GM12892 (cell line): ENCODE measurements at regions not wholly inside any gene's neighbourhood (a gene's known extent, or its start where the extent isn't known, plus 50 kb on each side); places are given as distances from the start of the nearest gene placed in this dataset.

Experiments
- DNase-seq: peaks from one replicate; pipeline ENCODE4 v3.0.0; 2011; ENCODE audit not compliant: insufficient read length
- FAIRE-seq: peaks from 2 replicates; lab custom pipeline; 2011; peaks lifted over from hg19 to GRCh38; lab: Jason Lieb, UNC
- POLR2A ChIP-seq: IDR thresholded peaks from 2 replicates; pipeline ENCODE4 v1.6.1; 2011; ENCODE audit warnings: low read depth, low read length, control low read depth
- POLR2AphosphoS5 ChIP-seq: IDR thresholded peaks from 2 replicates; pipeline ENCODE4 v1.6.1; 2011; ENCODE audit warnings: low read depth, low read length, control low read depth
- TAF1 ChIP-seq: IDR thresholded peaks from 2 replicates; pipeline ENCODE4 v1.6.1; 2011; ENCODE audit warnings: low read depth, mild to moderate bottlenecking, control low read depth, low read length, borderline replicate concordance

DNA sequence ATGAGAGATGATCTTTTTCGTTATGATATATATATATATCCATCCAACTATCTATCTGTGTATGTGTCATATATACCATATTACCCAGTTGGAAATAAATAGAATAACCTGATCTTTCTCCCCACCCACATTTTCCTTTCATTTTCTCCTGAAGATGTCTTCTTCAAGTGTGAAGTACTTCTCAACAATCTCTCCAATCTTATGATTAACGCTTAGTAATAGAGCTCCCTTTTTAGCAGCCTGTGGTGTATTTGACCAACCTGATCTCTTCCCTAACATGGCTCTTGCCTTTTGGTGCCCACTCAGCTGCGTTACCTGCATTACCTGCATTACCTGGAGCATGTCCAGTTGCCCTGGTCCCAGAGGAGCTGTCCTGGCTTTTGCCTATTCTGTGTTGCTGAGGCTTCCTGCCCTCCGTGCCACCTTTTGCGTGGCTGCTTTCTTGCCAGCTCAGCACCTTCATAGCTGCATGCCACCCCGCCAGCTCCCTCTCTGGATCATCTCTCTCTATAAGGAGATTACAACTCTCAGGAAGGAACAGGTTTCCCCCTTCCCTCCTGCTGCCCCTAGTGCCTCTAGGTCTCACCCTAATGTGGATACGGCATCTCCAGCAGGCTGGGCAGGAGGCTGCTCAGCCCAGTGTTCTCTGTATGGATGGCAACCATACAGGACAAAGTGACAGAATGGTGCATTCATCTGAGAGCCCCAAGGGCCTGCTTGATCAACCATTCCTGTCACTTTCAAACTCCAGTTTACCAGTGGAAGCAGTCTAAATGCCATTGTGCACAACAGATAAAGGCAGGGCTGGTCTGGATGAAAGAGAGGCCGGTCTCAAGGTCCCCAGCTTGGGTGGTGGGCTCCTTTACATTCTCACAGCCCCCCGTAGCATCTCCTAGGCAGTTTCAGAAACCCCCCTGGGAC, 126.7 kb downstream of the GADD45G start:
- FAIRE-seq = no peak
- no peak for DNase-seq

GRCh38 chr9:89732295-89732938, 127.6 kb downstream of the GADD45G start:
- TF ChIP-seq POLR2A (no peak), POLR2AphosphoS5 (no peak), TAF1 (no peak)
- no peak for DNase-seq
- FAIRE-seq = no peak

More for the DNA sequence above, 126.7 kb downstream of the GADD45G start:
- no peak for TF ChIP-seq POLR2A
- TF ChIP-seq TAF1 = no peak
- TF ChIP-seq POLR2AphosphoS5 = no peak

- DNase-seq (no peak), FAIRE-seq (no peak)
- TF ChIP-seq POLR2A = no peak
- TF ChIP-seq TAF1 = no peak
- TF ChIP-seq POLR2AphosphoS5 = no peak
Observed at GRCh38 chr9:89732939-89733324, 128.1 kb downstream of the GADD45G start.

DNA sequence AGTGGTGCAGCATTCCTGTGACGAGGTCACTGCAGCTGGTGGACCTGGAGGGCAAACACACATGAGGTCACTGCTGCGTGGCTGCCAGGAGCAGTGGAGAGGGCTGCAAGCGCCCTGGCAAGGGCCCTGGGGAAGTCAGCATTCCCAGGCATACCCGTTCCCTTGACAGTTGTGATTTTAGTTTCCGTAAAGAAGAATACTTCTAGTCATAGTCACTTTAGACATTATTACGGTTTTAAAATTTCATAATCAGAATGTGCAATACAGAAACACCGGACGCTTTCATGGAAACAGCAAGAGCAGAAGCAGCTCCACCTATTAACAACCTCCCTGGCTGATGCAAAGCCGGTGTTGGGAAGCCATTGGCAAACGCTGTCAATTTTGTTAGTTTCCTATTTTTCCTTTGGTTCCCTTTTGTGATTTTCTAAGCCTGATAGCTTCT, 129.8 kb downstream of the GADD45G start:
- TF ChIP-seq POLR2A = no peak
- no peak for TF ChIP-seq TAF1
- no peak for TF ChIP-seq POLR2AphosphoS5
- DNase-seq = no peak
- no peak for FAIRE-seq

DNA sequence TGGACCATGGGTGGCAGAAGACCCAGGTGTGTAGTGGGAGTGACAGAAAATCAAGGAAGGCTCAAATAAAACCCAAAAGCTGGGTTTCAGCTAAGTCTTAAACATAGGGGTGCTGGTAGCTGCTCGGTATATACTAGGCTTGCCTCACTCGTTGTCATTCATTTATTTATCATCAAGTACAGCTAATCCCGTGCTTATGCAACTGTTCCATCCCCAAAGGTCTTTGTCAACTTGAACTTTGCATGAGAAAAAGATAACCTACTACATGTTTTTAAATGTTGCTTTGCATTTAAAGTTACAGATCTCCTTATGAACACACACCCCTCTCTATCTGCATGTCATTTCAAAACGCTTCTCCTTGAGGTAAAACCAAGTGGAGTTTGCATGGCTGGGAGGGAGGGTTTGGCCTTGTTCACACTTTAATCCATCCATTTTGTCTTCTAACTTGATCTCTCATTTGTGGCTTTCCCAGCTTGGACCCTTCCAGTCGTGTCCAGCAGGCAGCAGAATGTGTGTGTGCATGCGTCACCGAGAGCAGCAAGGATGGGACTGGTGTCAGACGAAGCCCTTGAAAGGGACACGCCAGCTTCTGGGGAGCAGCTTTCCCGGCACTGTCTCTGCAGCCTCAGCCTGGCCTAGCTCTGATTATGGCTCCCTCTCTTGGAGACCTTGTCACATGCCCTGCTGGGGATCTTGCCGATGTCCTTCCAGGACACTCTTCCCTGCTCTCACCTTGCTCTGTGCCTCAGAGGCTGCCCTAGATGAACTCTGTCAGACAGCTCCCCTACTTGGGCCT, 133.5 kb downstream of the GADD45G start:
- FAIRE-seq (no peak), DNase-seq (no peak)
- TF ChIP-seq POLR2A = no peak
- no peak for TF ChIP-seq POLR2AphosphoS5
- no peak for TF ChIP-seq TAF1

DNA sequence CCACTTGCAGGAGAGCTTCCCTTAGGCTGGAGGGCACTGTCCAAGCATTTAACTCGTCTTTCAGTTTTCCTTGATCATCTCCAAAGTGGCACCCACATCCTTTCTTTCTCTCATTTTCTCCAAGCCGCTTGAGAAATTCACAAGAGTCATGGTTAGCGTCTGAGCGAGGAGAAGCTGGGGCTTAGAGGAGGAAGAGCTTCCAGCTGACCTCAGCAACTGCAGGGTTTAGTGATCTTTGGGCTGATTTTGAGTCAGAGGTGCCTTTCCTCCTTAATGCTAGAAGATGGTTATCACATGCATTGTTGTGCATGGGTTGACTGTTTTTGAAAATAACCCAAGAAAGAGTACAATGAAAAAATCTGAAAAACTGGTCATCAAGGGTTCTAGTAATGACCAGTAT, 134.7 kb downstream of the GADD45G start:
- no peak for DNase-seq
- no peak for FAIRE-seq
- TF ChIP-seq POLR2AphosphoS5 = no peak
- TF ChIP-seq POLR2A = no peak
- TF ChIP-seq TAF1 = no peak

GRCh38 chr9:89739916-89740315, 135.1 kb downstream of the GADD45G start:
- no peak for DNase-seq
- TF ChIP-seq TAF1 (no peak), POLR2AphosphoS5 (no peak), POLR2A (no peak)
- no peak for FAIRE-seq

DNA sequence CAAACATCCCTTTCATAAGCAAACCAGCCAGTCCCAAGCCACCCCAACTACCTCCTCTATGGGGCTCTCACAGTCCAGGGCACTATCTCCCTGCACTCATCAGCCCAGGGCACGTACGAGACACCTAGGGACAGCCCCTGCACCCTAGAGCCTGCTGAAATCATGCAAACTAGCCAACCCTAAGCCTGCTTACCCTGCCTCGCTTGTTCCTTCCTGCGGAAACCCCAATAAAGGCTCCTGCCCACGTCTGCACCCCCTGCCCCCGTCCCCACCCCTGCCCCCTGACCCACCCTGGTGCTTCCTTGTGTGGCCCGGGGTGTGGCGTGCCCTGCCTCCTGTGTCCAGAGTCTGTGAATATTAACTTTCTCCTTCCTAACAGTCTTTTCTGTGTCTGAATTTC, 135.9 kb downstream of the GADD45G start:
- DNase-seq (peak; percentile 53), FAIRE-seq (no peak)
- no peak for TF ChIP-seq POLR2A
- no peak for TF ChIP-seq POLR2AphosphoS5
- TF ChIP-seq TAF1 = no peak

DNA sequence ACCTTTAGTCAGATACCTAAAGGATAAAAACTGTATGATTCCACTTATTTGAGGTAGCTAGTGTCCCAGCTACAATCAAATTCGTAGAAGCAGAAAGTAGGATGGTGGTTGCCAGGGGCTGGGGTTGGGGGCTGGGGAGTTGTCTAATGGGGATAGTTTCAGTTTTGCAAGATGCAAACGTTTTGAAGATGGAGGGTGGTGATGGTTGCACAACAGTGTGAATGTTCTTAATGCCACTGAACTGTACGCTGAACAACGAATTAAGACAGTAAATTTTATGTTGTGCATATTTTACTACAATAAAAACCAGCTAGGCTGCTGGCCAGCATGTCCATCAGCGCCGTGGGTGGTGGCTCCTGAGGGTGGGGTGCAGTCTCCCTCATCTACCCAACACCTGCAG, 137.8 kb downstream of the GADD45G start:
- no peak for DNase-seq
- FAIRE-seq = peak; percentile 5
- TF ChIP-seq POLR2A (no peak), TAF1 (no peak), POLR2AphosphoS5 (no peak)

DNA sequence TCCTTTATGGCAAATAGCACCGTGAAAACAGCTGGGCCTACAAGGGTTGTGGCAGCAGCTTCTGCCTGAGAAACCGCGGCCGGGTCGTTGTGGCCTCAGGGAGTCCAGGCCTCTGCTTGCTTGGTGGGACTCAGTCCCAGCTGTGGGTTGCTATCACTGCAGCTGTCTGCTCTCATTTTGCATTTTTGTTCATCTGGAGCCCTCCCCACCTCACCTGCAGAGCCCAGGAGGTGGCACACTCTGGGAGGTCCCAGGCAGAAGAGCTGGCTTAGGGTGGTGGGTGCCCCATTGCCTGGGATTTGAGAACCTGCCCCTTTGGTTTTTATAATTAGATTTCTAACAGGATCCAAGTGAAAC, 138.4 kb downstream of the GADD45G start:
- TF ChIP-seq POLR2A = no peak
- no peak for TF ChIP-seq POLR2AphosphoS5
- TF ChIP-seq TAF1 = no peak
- peak; percentile 33 for DNase-seq
- FAIRE-seq = peak; percentile 93

DNA sequence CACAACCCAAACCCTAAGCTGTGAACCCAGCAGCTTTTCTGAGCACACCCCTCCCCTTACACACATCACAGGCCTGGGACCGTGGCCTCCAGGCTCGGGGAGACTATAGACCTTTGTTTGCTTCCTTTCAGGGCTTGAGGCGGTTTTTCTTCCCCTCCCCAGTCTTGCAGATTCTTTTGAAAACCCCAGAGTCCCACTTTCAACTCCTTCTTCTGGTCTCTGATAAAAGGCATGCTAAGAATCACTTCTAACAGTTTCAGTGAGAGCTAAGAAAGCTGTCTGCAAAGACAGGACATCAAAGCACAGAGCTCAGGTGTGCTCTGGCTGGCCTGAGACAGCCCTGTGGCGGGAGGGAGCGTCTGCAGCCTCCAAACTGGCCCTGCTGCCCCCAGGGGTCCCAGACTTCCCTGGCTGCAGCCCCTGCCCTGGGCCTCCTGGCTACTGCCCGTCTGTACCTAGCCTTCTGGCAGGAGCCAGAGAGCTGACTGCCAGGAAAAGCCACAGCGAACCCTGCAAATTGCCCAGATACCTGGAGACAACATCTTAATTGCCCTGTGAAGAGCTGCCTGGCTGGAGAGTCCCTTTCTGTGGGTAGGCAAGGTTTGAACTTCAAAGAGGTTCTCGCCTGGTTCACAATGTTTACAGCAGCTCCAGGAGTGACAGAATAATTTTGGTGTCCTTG, 138.9 kb downstream of the GADD45G start:
- TF ChIP-seq TAF1 = no peak
- no peak for TF ChIP-seq POLR2AphosphoS5
- TF ChIP-seq POLR2A = no peak
- FAIRE-seq (peak; percentile 63), DNase-seq (no peak)

DNA sequence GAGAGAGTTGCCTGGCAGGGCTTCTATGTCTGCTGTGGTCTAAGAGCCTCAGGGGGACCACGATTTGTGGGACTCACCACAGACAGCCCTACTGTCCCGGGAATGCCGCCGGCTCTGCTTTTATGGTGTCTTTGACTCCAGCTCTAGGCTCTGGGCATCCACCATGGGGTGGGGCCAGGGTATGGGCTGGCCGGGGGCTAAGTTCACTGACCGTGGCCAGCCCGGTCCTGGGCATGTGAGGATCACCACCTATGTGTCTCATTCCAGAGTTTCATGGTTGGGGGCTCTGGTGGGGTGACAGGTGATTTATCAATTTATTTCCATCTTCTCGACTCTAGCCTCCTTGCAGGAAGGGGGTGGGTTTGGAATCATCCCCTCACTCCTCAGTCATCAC, 139.4 kb downstream of the GADD45G start:
- TF ChIP-seq POLR2AphosphoS5 (no peak), POLR2A (no peak), TAF1 (no peak)
- no peak for DNase-seq
- FAIRE-seq = no peak
